Duodenal mucosa (tissue), 2 donors: ENCODE measurements at regions not wholly inside any gene's neighbourhood (a gene's known extent, or its start where the extent isn't known, plus 50 kb on each side); places are given as distances from the start of the nearest gene placed in this dataset.

Experiments
- H3K27ac ChIP-seq: one replicate; pipeline ENCODE4 v1.7.0; 2013; ENCODE audit warnings: low read depth, low read length
- H3K27me3 ChIP-seq, 2 donors: one replicate each; pipeline ENCODE4 v1.7.0; 2013; ENCODE audit warnings: low read length in 2 of 2, control low read depth in 1 of 2; ENCODE audit not compliant: insufficient read depth in 2 of 2, control insufficient read depth in 1 of 2
- H3K36me3 ChIP-seq, 2 donors: one replicate each; pipeline ENCODE4 v1.7.0; 2013; ENCODE audit warnings: low read length in 2 of 2, control low read depth in 1 of 2; ENCODE audit not compliant: insufficient read depth in 2 of 2, control insufficient read depth in 1 of 2
- H3K4me1 ChIP-seq, 2 donors: one replicate each; pipeline ENCODE4 v1.7.0; 2013; ENCODE audit warnings: low read length in 2 of 2, control low read depth in 1 of 2; ENCODE audit not compliant: insufficient read depth in 2 of 2, control insufficient read depth in 1 of 2
- H3K4me3 ChIP-seq, 2 donors: one replicate each; pipeline ENCODE4 v1.7.0; 2013; ENCODE audit warnings: low read length in 2 of 2, low read depth in 1 of 2
- H3K9ac ChIP-seq, 2 donors: one replicate each; pipeline ENCODE4 v1.7.0; 2013; ENCODE audit warnings: low read length in 2 of 2, low read depth in 1 of 2
- H3K9me3 ChIP-seq, 2 donors: one replicate each; pipeline ENCODE4 v1.7.0; 2013; ENCODE audit warnings: low read length in 2 of 2, control low read depth in 1 of 2; ENCODE audit not compliant: control insufficient read depth in 1 of 2

GRCh38 chr13:30108913-30109237, 198.5 kb downstream of the KATNAL1 start:
- Histone ChIP-seq H3K9me3 (no peaks in the 10 kb centered on the region), H3K27ac (no peak overlapping the region), H3K36me3 (no peaks in the 10 kb centered on the region), H3K4me3 (no peak overlapping the region), H3K9ac (peak overlapping the region; percentile 16 to 38), H3K4me1 (peaks cover 15 to 19% of the 10 kb centered on the region in 2 donors), H3K27me3 (no peaks in the 10 kb centered on the region)

- Histone ChIP-seq H3K27me3 (no peaks in the 10 kb centered on the region), H3K9me3 (no peaks in the 10 kb centered on the region), H3K9ac (peak overlapping the region; percentile 16 to 26), H3K36me3 (no peaks in the 10 kb centered on the region), H3K4me1 (peaks cover 9 to 14% of the 10 kb centered on the region in 2 donors), H3K27ac (no peak overlapping the region), H3K4me3 (peak overlapping the region in 1 of 2 donors; percentile 7)
Observed at GRCh38 chr13:30108216-30108912, 199.0 kb downstream of the KATNAL1 start.

GRCh38 chr13:30107521-30108136, 199.7 kb downstream of the KATNAL1 start:
- Histone ChIP-seq H3K4me3 (no peak overlapping the region), H3K9ac (no peak overlapping the region), H3K9me3 (no peaks in the 10 kb centered on the region), H3K36me3 (no peaks in the 10 kb centered on the region), H3K27me3 (no peaks in the 10 kb centered on the region), H3K27ac (no peak overlapping the region), H3K4me1 (peaks cover 7 to 10% of the 10 kb centered on the region in 2 donors)

GRCh38 chr13:30107121-30107520, 200.2 kb downstream of the KATNAL1 start:
- H3K27ac ChIP-seq = no peak overlapping the region
- H3K4me3 ChIP-seq = no peak overlapping the region
- peaks cover 5 to 10% of the 10 kb centered on the region in 2 donors for H3K4me1 ChIP-seq

GRCh38 chr13:30105381-30105780, 202.0 kb downstream of the KATNAL1 start:
- Histone ChIP-seq H3K27ac (no peak overlapping the region), H3K27me3 (no peaks in the 10 kb centered on the region), H3K4me3 (no peak overlapping the region), H3K36me3 (no peaks in the 10 kb centered on the region), H3K9ac (no peak overlapping the region), H3K9me3 (no peaks in the 10 kb centered on the region), H3K4me1 (peaks cover 5 to 10% of the 10 kb centered on the region in 2 donors)

More at GRCh38 chr13:30107121-30107520, 200.2 kb downstream of the KATNAL1 start:
- no peaks in the 10 kb centered on the region for H3K36me3 ChIP-seq
- H3K27me3 ChIP-seq = no peaks in the 10 kb centered on the region
- no peaks in the 10 kb centered on the region for H3K9me3 ChIP-seq
- no peak overlapping the region for H3K9ac ChIP-seq

- Histone ChIP-seq H3K4me1 (peaks cover 0 to 2% of the 10 kb centered on the region in 2 donors), H3K4me3 (no peak overlapping the region), H3K27ac (no peak overlapping the region), H3K27me3 (no peaks in the 10 kb centered on the region), H3K9me3 (no peaks in the 10 kb centered on the region), H3K36me3 (no peaks in the 10 kb centered on the region), H3K9ac (no peak overlapping the region)
Observed at GRCh38 chr13:30103161-30103840, 204.1 kb downstream of the KATNAL1 start.

- H3K4me3 ChIP-seq = no peak overlapping the region
- H3K27ac ChIP-seq = no peak overlapping the region
Observed at GRCh38 chr13:30100226-30100625, 207.1 kb downstream of the KATNAL1 start.

GRCh38 chr13:30097701-30098100, 209.7 kb downstream of the KATNAL1 start:
- no peaks in the 10 kb centered on the region for H3K9me3 ChIP-seq
- no peaks in the 10 kb centered on the region for H3K27me3 ChIP-seq
- H3K27ac ChIP-seq = no peak overlapping the region
- H3K36me3 ChIP-seq = no peaks in the 10 kb centered on the region
- no peak overlapping the region for H3K4me3 ChIP-seq
- no peak overlapping the region for H3K9ac ChIP-seq
- H3K4me1 ChIP-seq = no peaks in the 10 kb centered on the region

More at GRCh38 chr13:30100226-30100625, 207.1 kb downstream of the KATNAL1 start:
- Histone ChIP-seq H3K9ac (no peak overlapping the region), H3K36me3 (no peaks in the 10 kb centered on the region), H3K27me3 (no peaks in the 10 kb centered on the region), H3K9me3 (no peaks in the 10 kb centered on the region), H3K4me1 (no peaks in the 10 kb centered on the region)

GRCh38 chr13:30097089-30097488, 210.3 kb downstream of the KATNAL1 start:
- Histone ChIP-seq H3K27me3 (no peaks in the 10 kb centered on the region), H3K4me3 (no peak overlapping the region), H3K36me3 (no peaks in the 10 kb centered on the region), H3K9ac (no peak overlapping the region), H3K4me1 (no peaks in the 10 kb centered on the region), H3K9me3 (no peaks in the 10 kb centered on the region), H3K27ac (no peak overlapping the region)

GRCh38 chr13:30094015-30094414, 213.3 kb downstream of the KATNAL1 start:
- H3K4me1 ChIP-seq = no peaks in the 10 kb centered on the region
- H3K27me3 ChIP-seq = no peaks in the 10 kb centered on the region
- H3K9me3 ChIP-seq = no peaks in the 10 kb centered on the region
- no peak overlapping the region for H3K4me3 ChIP-seq
- H3K36me3 ChIP-seq = no peaks in the 10 kb centered on the region
- H3K9ac ChIP-seq = no peak overlapping the region
- H3K27ac ChIP-seq = no peak overlapping the region
